ENCODE measurements at regions not wholly inside any gene's neighbourhood (a gene's known extent, or its start where the extent isn't known, plus 50 kb on each side); places are given as distances from the start of the nearest gene placed in this dataset.

GRCh38 chr6:147869201-147869600 lies 360.7 kb downstream of the SAMD5 start:
- TF ChIP-seq GATA1 (IDR thresholded peaks at IDR 0.05; ENCODE audit: low read depth, low read length) (no peak), POLR2A (IDR thresholded peaks at IDR 0.05; ENCODE audit: low read length) (no peak)
- DNase-seq: no peak

- TF ChIP-seq GATA1 (IDR thresholded peaks at IDR 0.05; ENCODE audit: low read depth, low read length) (no peak), POLR2A (IDR thresholded peaks at IDR 0.05; ENCODE audit: low read length) (no peak)
- no peak for DNase-seq
These were observed 361.4 kb downstream of the SAMD5 start for GRCh38 chr6:147869869-147870268.

GRCh38 chr6:147870506-147871110 lies 362.1 kb downstream of the SAMD5 start:
- TF ChIP-seq GATA1 (IDR thresholded peaks at IDR 0.05; ENCODE audit: low read depth, low read length) (no peak), POLR2A (IDR thresholded peaks at IDR 0.05; ENCODE audit: low read length) (no peak)
- no peak for DNase-seq

GRCh38 chr6:147872002-147872401 lies 363.5 kb downstream of the SAMD5 start:
- no peak for DNase-seq
- no peak for TF ChIP-seq POLR2A (IDR thresholded peaks at IDR 0.05; ENCODE audit: low read length)
- no peak for TF ChIP-seq GATA1 (IDR thresholded peaks at IDR 0.05; ENCODE audit: low read depth, low read length)

GRCh38 chr6:147873816-147874215 lies 365.3 kb downstream of the SAMD5 start:
- DNase-seq: no peak
- no peak for TF ChIP-seq POLR2A (IDR thresholded peaks at IDR 0.05; ENCODE audit: low read length)
- no peak for TF ChIP-seq GATA1 (IDR thresholded peaks at IDR 0.05; ENCODE audit: low read depth, low read length)

- no peak for TF ChIP-seq GATA1 (IDR thresholded peaks at IDR 0.05; ENCODE audit: low read depth, low read length)
- no peak for TF ChIP-seq POLR2A (IDR thresholded peaks at IDR 0.05; ENCODE audit: low read length)
- DNase-seq: no peak
These were observed 365.8 kb downstream of the SAMD5 start for GRCh38 chr6:147874322-147874721.

GRCh38 chr6:147879031-147879580 lies 370.6 kb downstream of the SAMD5 start:
- DNase-seq: no peak
- no peak for TF ChIP-seq GATA1 (IDR thresholded peaks at IDR 0.05; ENCODE audit: low read depth, low read length)
- TF ChIP-seq POLR2A (IDR thresholded peaks at IDR 0.05; ENCODE audit: low read length): no peak

GRCh38 chr6:147881432-147881831 lies 372.9 kb downstream of the SAMD5 start:
- no peak for TF ChIP-seq GATA1 (IDR thresholded peaks at IDR 0.05; ENCODE audit: low read depth, low read length)
- TF ChIP-seq POLR2A (IDR thresholded peaks at IDR 0.05; ENCODE audit: low read length): no peak
- DNase-seq: no peak

- TF ChIP-seq POLR2A (IDR thresholded peaks at IDR 0.05; ENCODE audit: low read length) (no peak), GATA1 (IDR thresholded peaks at IDR 0.05; ENCODE audit: low read depth, low read length) (no peak)
- DNase-seq: no peak
These were observed 379.9 kb downstream of the SAMD5 start for GRCh38 chr6:147888374-147888773.

- DNase-seq: no peak
- TF ChIP-seq GATA1 (IDR thresholded peaks at IDR 0.05; ENCODE audit: low read depth, low read length) (no peak), POLR2A (IDR thresholded peaks at IDR 0.05; ENCODE audit: low read length) (no peak)
These were observed 383.2 kb downstream of the SAMD5 start for GRCh38 chr6:147891671-147892070.

GRCh38 chr6:147892476-147892875 lies 384.0 kb downstream of the SAMD5 start:
- TF ChIP-seq POLR2A (IDR thresholded peaks at IDR 0.05; ENCODE audit: low read length) (no peak), GATA1 (IDR thresholded peaks at IDR 0.05; ENCODE audit: low read depth, low read length) (no peak)
- no peak for DNase-seq

- TF ChIP-seq POLR2A (IDR thresholded peaks at IDR 0.05; ENCODE audit: low read length) (no peak), GATA1 (IDR thresholded peaks at IDR 0.05; ENCODE audit: low read depth, low read length) (no peak)
- no peak for DNase-seq
These were observed 386.8 kb downstream of the SAMD5 start for GRCh38 chr6:147895272-147895671.

GRCh38 chr6:147900247-147900830 lies 391.8 kb downstream of the SAMD5 start:
- no peak for DNase-seq

GRCh38 chr6:147903321-147903720 lies 394.8 kb downstream of the SAMD5 start:
- no peak for DNase-seq
- TF ChIP-seq POLR2A (IDR thresholded peaks at IDR 0.05; ENCODE audit: low read length) (no peak), GATA1 (IDR thresholded peaks at IDR 0.05; ENCODE audit: low read depth, low read length) (no peak)

More at GRCh38 chr6:147900247-147900830, 391.8 kb downstream of the SAMD5 start:
- TF ChIP-seq GATA1 (IDR thresholded peaks at IDR 0.05; ENCODE audit: low read depth, low read length) (no peak), POLR2A (IDR thresholded peaks at IDR 0.05; ENCODE audit: low read length) (no peak)

GRCh38 chr6:147903931-147904330 lies 395.4 kb downstream of the SAMD5 start:
- TF ChIP-seq GATA1 (IDR thresholded peaks at IDR 0.05; ENCODE audit: low read depth, low read length): no peak
- no peak for TF ChIP-seq POLR2A (IDR thresholded peaks at IDR 0.05; ENCODE audit: low read length)
- DNase-seq: no peak
